Erythroblast (primary cell): ENCODE measurements at regions not wholly inside any gene's neighbourhood (a gene's known extent, or its start where the extent isn't known, plus 50 kb on each side); places are given as distances from the start of the nearest gene placed in this dataset.

Experiments
- DNase-seq, 2 experiments: peaks; one replicate each; lab custom pipeline; 2025; lab: John Stamatoyannopoulos, UW
- GATA1 ChIP-seq: IDR thresholded peaks from 2 replicates; pipeline ENCODE4 v1.6.1; 2011; ENCODE audit warnings: low read depth, mild to moderate bottlenecking, control low read depth, low read length, moderate library complexity
- POLR2A ChIP-seq: IDR thresholded peaks from 2 replicates; pipeline ENCODE4 v1.6.1; 2011; ENCODE audit warnings: mild to moderate bottlenecking, low read length

DNA sequence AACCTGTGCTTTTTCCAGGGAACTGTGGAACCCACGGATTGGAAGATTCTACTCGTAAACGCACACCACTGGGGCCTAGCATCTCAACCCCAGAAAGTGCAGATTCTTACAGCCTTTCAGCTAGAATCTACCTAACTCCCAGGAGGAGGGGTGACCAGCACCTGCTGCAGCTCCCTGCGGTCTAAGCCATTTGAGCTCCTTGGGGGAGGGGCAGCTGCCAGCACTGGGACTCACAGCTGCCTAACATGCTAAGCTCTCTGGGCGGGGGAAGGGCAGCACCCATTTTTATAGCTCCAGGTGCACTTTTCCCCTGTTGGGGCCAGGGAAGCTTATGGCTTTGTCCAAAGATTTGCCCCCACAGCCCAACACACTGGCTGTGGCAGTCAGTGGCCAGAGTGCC is 595.7 kb upstream of the EPHA5 start:
- TF ChIP-seq POLR2A (no peak), GATA1 (no peak)
- DNase-seq = no peak

- no peak for DNase-seq
- TF ChIP-seq POLR2A = no peak
- no peak for TF ChIP-seq GATA1
Observed at GRCh38 chr4:66252291-66252690, 582.0 kb upstream of the EPHA5 start.

- no peak for TF ChIP-seq POLR2A
- no peak for TF ChIP-seq GATA1
- no peak for DNase-seq
Observed at GRCh38 chr4:66246643-66247042, 576.4 kb upstream of the EPHA5 start.

- TF ChIP-seq GATA1 = no peak
- TF ChIP-seq POLR2A = no peak
- no peak for DNase-seq
Observed at GRCh38 chr4:66235876-66236275, 565.6 kb upstream of the EPHA5 start.

DNA sequence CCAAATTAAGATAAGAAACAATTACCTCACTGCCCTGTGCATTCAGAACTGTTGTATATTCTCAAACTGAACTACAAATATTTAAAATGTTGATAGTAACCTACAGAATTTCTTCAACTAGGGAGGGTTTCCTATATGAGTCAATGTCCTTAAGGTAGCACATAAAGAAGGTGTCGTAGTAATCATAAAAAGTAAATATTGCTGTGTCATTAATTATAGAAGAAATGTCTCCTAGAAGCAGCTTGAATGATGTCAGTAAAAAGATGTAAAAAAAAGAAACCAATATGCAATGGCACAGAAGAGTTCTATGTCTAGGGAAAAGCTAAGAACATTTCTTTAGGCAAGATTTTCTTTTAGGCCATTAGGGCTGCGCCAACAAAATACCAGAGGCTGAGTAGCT is 559.6 kb upstream of the EPHA5 start:
- no peak for DNase-seq
- no peak for TF ChIP-seq GATA1
- TF ChIP-seq POLR2A = no peak

GRCh38 chr4:66225539-66225938 is 555.2 kb upstream of the EPHA5 start:
- no peak for TF ChIP-seq GATA1
- no peak for DNase-seq

- TF ChIP-seq POLR2A (no peak), GATA1 (no peak)
- DNase-seq = no peak
Observed at GRCh38 chr4:66223068-66223703, 552.9 kb upstream of the EPHA5 start.

DNA sequence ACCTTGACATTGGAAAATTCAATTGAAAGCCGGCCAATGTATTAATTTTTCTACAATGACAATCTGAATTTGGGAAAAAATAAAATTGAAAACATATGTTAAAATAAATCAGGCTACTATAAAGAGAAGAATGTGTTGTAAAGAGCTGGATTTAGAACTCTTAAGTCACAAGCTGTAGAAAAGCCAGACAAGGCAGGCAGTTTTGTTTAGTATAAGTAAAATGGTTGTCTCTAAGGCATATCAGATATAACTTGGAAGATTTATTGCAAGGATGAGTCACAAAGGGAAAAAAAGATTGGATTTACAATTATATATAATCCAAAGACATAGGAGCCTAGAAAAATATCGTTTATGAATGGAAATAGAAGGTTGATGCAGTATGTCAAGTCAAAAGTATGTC is 549.1 kb upstream of the EPHA5 start:
- DNase-seq = no peak
- TF ChIP-seq GATA1 (no peak), POLR2A (no peak)

- TF ChIP-seq POLR2A (no peak), GATA1 (no peak)
- DNase-seq = no peak
Observed at GRCh38 chr4:66216252-66216651, 546.0 kb upstream of the EPHA5 start.

DNA sequence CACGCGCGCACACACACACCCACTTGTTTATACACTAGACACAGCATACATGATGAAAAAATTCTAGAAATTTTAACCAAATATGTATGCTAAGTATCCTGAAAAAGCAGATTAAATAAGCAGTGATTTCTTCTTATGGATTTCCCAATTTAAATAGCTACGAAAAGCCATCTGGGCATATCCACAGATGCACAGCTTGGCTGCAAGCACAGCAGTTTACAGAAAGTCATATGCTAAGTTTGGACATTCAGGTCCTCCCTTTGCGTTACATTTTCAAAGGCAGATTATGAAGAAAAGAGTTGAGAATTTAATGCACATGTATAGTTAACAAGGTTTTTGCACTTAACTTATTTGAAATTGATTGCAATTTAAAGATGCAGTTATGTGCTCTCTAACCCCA is 542.2 kb upstream of the EPHA5 start:
- no peak for DNase-seq
- TF ChIP-seq POLR2A = no peak
- no peak for TF ChIP-seq GATA1

DNA sequence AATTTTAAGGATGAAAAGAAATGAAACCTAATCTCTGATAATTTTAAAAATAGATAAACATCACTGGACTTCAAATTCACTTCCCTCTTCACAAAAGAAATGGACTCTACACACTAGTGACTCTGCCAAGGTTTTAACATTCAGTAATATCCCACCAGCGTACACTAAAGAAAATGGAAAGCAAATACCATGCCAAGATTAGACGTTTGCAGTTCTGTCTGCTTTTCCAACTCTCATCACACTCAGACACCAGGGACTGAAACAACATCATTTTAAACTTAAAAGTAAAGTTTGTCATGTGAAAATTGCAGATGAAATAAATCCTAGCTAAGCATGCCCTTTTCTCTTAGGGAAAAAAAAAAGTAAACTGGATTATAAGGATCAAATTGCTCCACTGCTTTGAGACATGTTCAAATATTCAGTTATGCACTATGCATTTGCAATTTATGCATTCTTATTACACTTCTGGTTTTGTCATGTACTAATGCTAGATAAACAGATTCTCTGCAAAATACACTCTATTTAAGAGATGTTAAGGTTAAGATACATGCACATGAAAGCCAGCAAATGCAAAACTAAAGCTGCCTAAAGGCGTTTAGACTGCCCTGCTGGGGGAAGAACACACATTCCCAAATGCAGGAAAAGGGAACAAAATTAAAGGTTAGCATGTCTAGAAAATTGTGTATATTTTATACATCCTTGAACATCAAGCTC is 534.4 kb upstream of the EPHA5 start:
- no peak for TF ChIP-seq POLR2A
- TF ChIP-seq GATA1 = no peak

DNA sequence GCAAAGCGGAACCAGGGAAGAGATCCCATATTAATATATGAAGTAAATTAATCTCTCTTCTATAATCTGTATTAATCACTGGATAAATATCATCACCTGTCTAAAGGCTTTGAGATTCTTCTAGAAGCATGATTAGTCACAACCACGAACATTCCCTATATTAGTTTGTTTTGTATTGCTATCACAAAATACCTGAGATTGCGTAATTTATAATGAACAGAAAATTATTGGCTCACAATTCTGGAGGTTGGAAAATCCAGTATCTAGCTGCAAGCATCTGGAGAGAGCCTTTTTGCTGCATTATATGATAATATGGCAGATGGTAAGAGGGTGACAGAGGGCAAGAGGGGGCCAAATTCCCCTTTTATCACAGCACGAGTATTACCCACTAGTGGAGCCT is 532.6 kb upstream of the EPHA5 start:
- no peak for DNase-seq
- TF ChIP-seq POLR2A (no peak), GATA1 (no peak)

More for the DNA sequence above, 534.4 kb upstream of the EPHA5 start:
- DNase-seq = no peak

- no peak for DNase-seq
- TF ChIP-seq POLR2A (no peak), GATA1 (no peak)
Observed at GRCh38 chr4:66197451-66197850, 527.2 kb upstream of the EPHA5 start.

DNA sequence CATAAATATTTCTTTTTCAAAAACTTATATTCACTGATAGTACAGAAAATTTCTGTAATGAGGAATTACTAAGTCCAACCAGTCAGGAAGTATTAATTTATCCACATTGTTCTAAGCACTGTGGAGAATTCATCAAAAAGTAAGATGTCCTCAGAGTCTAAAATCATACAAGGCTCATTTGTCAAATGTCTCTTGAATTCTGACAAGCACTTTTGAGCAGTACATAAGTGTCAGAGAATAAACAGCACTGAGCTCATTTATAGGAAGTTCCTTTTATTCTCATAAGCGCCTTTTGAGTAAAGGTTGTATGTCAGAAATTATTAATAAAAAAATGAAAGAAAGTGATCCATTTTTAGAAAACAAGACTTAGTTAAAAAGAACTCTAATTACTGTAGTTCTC is 523.2 kb upstream of the EPHA5 start:
- TF ChIP-seq POLR2A = no peak
- TF ChIP-seq GATA1 = no peak
- DNase-seq = no peak

DNA sequence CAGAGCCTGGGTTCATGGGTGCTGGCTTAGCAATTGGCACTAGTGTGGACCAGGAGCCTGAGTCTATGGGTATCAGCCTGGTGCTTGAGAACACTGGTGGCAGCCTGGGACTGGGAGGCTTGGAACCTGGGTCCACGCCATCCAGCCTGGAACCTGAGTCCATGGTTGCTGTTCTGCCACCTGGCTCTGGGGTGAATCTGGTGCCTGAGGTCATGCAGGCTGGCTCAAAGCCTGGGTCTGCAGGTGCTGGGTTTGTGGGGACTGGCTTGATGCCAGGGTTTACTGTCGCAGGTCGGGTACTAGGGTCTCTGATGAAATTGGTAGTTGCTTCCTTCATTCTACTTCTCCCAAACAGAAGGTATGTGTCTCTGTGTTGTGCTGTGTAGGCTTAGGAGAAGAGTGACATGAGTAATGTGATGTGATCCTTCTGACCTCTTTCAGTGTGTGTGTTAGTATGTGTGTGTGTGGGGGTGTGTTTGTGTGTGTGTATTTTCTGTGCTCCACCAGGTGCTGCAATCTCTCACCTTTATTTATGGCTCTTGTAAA is 517.0 kb upstream of the EPHA5 start:
- TF ChIP-seq POLR2A = no peak
- no peak for TF ChIP-seq GATA1
- DNase-seq = no peak

GRCh38 chr4:66186095-66186494 is 515.8 kb upstream of the EPHA5 start:
- DNase-seq = no peak
- TF ChIP-seq GATA1 = no peak
- TF ChIP-seq POLR2A = no peak
